Neural cell (in vitro differentiated cells): ENCODE measurements at regions not wholly inside any gene's neighbourhood (a gene's known extent, or its start where the extent isn't known, plus 50 kb on each side); places are given as distances from the start of the nearest gene placed in this dataset.
"Not testable (repeated sequence)": the region's sequence is repeated elsewhere in the genome, so short reads cannot be mapped to it uniquely, and the experiment has no call there.

Source experiments
- CTCF ChIP-seq: fragments of 450-650 bp; IDR thresholded peaks from 2 replicates; pipeline ENCODE4 v1.5.1; 2014; ENCODE audit warnings: antibody characterized with exemption, mild to moderate bottlenecking, moderate library complexity; ENCODE audit not compliant: poor library complexity, severe bottlenecking
- EP300 ChIP-seq: fragments of 450-650 bp; conservative IDR thresholded peaks from 2 replicates; pipeline ENCODE4 v1.6.1; 2014; ENCODE audit warnings: antibody characterized with exemption, mild to moderate bottlenecking, moderate library complexity; ENCODE audit not compliant: poor library complexity, severe bottlenecking
- EZH2 ChIP-seq: fragments of 200-600, 300-800 bp; shearing (Covaris generic), sonication (generic); IDR thresholded peaks from 2 replicates; pipeline ENCODE4 v1.6.1; 2014; ENCODE audit warnings: antibody characterized with exemption, low read length, borderline replicate concordance, mild to moderate bottlenecking; ENCODE audit not compliant: insufficient read depth, poor library complexity, severe bottlenecking
- RAD21 ChIP-seq: fragments of 450-650 bp; conservative IDR thresholded peaks from 2 replicates; pipeline ENCODE4 v1.6.1; 2014; ENCODE audit warnings: antibody characterized with exemption, mild to moderate bottlenecking, moderate library complexity
- REST ChIP-seq: IDR thresholded peaks from 2 replicates; pipeline ENCODE4 v1.6.1; 2012; ENCODE audit warnings: borderline replicate concordance

DNA sequence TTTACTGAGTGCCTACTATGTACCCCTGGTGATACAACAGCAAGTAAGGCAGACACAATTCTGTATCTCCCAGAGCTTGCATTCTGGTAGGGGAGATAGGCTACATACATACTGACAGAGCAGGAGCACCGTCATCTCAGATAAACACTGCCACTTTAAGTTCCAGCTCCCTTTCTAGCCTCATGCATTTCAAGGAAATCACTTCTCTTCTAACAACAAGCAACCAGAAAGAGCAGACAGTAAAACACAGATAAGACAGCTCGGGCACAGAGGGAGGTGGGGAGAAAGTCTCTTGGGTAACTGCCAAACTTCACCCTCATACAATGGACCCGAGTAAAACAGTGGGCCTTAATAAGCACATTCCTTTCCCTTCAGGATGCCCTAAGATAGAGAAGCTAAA is 169.6 kb downstream of the UTP18 start:
- not testable (repeated sequence) for TF ChIP-seq EP300, CTCF, REST, RAD21, EZH2
